WTC11 (cell line): ENCODE measurements at regions not wholly inside any gene's neighbourhood (a gene's known extent, or its start where the extent isn't known, plus 50 kb on each side); places are given as distances from the start of the nearest gene placed in this dataset.

Source experiments
- ATAC-seq: fragments of 200-7000 bp; cut with Tn5 transposase; 2 replicates; pipeline ENCODE4 v1.10.0; 2021; ENCODE audit warnings: mild to moderate bottlenecking, moderate library complexity
- CTCF ChIA-PET: fragments of 300-600 bp; sonication (Branson Sonifier 250); formaldehyde crosslinking; loops from one replicate; lab custom pipeline; 2021; ENCODE audit warnings: antibody characterized with exemption; lab: Charles Lee
- POLR2A ChIA-PET: fragments of 350-600 bp; sonication (Branson Sonifier 250); formaldehyde crosslinking; loops from one replicate; lab custom pipeline; 2021; ENCODE audit warnings: antibody characterized with exemption; lab: Charles Lee
- DNase-seq: peaks from one replicate; pipeline ENCODE4 v3.0.0; 2021; ENCODE audit warnings: low spot score
- H3K27ac Mint-ChIP-seq: 2 replicates; pipeline ENCODE4 v1.8.0; 2021; ENCODE audit warnings: mixed read lengths
- H3K27me3 Mint-ChIP-seq: 2 replicates; pipeline ENCODE4 v1.8.0; 2021; ENCODE audit warnings: low read depth, mild to moderate bottlenecking, moderate library complexity, mixed read lengths
- H3K36me3 Mint-ChIP-seq: 2 replicates; pipeline ENCODE4 v1.8.0; 2021; ENCODE audit warnings: mixed read lengths
- H3K4me1 Mint-ChIP-seq: 2 replicates; pipeline ENCODE4 v1.8.0; 2022; ENCODE audit warnings: mixed read lengths
- H3K4me3 Mint-ChIP-seq: 2 replicates; pipeline ENCODE4 v1.8.0; 2021; ENCODE audit warnings: mild to moderate bottlenecking, moderate library complexity, mixed read lengths
- H3K9me3 Mint-ChIP-seq: 2 replicates; pipeline ENCODE4 v1.8.0; 2021; ENCODE audit warnings: mixed read lengths
- CBFB ChIP-seq: sonication (generic); formaldehyde crosslinking; IDR thresholded peaks from 2 replicates; pipeline ENCODE4 v1.8.1; 2022; ENCODE audit warnings: mild to moderate bottlenecking, low read depth, missing genetic modification reagents
- GABPB1 ChIP-seq: sonication (generic); formaldehyde crosslinking; IDR thresholded peaks from 2 replicates; pipeline ENCODE4 v1.8.1; 2023; ENCODE audit warnings: mild to moderate bottlenecking, missing genetic modification reagents
- HMGA2 ChIP-seq: fragments of 250-450 bp; sonication (Bioruptor Pico); IDR thresholded peaks from 2 replicates; pipeline ENCODE4 v1.4.0; 2021; ENCODE audit warnings: mild to moderate bottlenecking, moderate library complexity
- IRF2 ChIP-seq: sonication (generic); formaldehyde crosslinking; IDR thresholded peaks from 2 replicates; pipeline ENCODE4 v1.8.0; 2022; ENCODE audit warnings: low read depth, missing genetic modification reagents, borderline replicate concordance
- NFATC4 ChIP-seq: fragments of 250-450 bp; sonication (Bioruptor Pico); IDR thresholded peaks from 2 replicates; pipeline ENCODE4 v1.9.0; 2021; ENCODE audit warnings: mild to moderate bottlenecking
- NR2C2 ChIP-seq: sonication (generic); formaldehyde crosslinking; IDR thresholded peaks from 2 replicates; pipeline ENCODE4 v1.8.0; 2022; ENCODE audit warnings: mild to moderate bottlenecking, missing genetic modification reagents
- ZNF121 ChIP-seq: sonication (generic); formaldehyde crosslinking; IDR thresholded peaks from 2 replicates; pipeline ENCODE4 v1.8.0; 2023; ENCODE audit warnings: missing genetic modification reagents
- ZNF317 ChIP-seq: sonication (generic); formaldehyde crosslinking; IDR thresholded peaks from 2 replicates; pipeline ENCODE4 v1.8.1; 2023; ENCODE audit warnings: low read depth, mild to moderate bottlenecking, moderate library complexity, missing genetic modification reagents, borderline replicate concordance
- ZNF671 ChIP-seq: fragments of 250-450 bp; sonication (Bioruptor Pico); IDR thresholded peaks from 2 replicates; pipeline ENCODE4 v1.8.0; 2021; ENCODE audit warnings: mild to moderate bottlenecking
- TF ChIP-seq, protein P1 (sequence below): sonication (generic); formaldehyde crosslinking; IDR thresholded peaks from 2 replicates; pipeline ENCODE4 v1.8.0; 2022; ENCODE audit warnings: mild to moderate bottlenecking, missing genetic modification reagents
- TF ChIP-seq, protein P2 (sequence below): sonication (generic); formaldehyde crosslinking; IDR thresholded peaks from 2 replicates; pipeline ENCODE4 v1.8.0; 2022; ENCODE audit warnings: mild to moderate bottlenecking, missing genetic modification reagents
- TF ChIP-seq, protein P3 (sequence below): sonication (generic); formaldehyde crosslinking; IDR thresholded peaks from 2 replicates; pipeline ENCODE4 v1.8.0; 2022; ENCODE audit warnings: mild to moderate bottlenecking, missing genetic modification reagents
- TF ChIP-seq, protein P4 (sequence below): sonication (generic); formaldehyde crosslinking; IDR thresholded peaks from 2 replicates; pipeline ENCODE4 v1.8.0; 2023; ENCODE audit warnings: missing genetic modification reagents, mild to moderate bottlenecking, borderline replicate concordance
- TF ChIP-seq, protein P5 (sequence below): sonication (generic); formaldehyde crosslinking; IDR thresholded peaks from 2 replicates; pipeline ENCODE4 v1.8.1; 2022; ENCODE audit warnings: low read depth, mild to moderate bottlenecking, moderate library complexity, missing genetic modification reagents, borderline replicate concordance
- TF ChIP-seq, protein P6 (sequence below): sonication (generic); formaldehyde crosslinking; IDR thresholded peaks from 2 replicates; pipeline ENCODE4 v1.8.1; 2023; ENCODE audit warnings: mild to moderate bottlenecking, missing genetic modification reagents
- TF ChIP-seq, protein P7 (sequence below): fragments of 250-450 bp; sonication (Bioruptor Pico); IDR thresholded peaks from 2 replicates; pipeline ENCODE4 v1.9.0; 2021; ENCODE audit warnings: moderate library complexity, mild to moderate bottlenecking, inconsistent platforms, borderline replicate concordance

DNA sequence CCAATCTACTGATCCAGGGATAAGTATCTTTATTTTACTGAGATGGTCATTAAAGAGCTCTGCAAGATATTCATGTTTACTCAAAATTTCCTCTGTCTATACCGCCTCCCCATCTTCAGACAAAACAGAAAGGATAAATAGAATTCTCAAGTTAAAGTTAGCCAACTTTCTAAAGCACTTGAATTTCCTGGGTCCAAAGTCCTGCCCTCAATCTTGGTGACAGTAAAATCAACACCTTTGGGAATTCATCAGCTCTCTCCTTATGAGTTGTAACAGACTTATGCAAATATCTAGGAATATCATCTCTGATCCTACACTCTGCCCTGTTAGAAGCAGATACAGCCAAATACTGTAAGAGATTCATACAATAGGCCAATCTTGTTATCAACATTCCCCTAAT is 122.5 kb upstream of the HAAO start:
- DNase-seq (no peak), ATAC-seq (no peak)
- ChIA-PET POLR2A (interaction anchor here (0.7 kb wide), 1 partner anchor 104 kb away, joined by 3 read pairs; no protein-coding TSS in a partner anchor), CTCF (no interaction called here)
- Mint-ChIP-seq H3K4me3 (no peak overlapping the region), H3K36me3 (no peaks in the 10 kb centered on the region), H3K4me1 (no peaks in the 10 kb centered on the region), H3K27ac (no peak overlapping the region), H3K27me3 (peaks cover 3% of the 10 kb centered on the region; the same call in 1 of the 2 replicates), H3K9me3 (no peaks in the 10 kb centered on the region)
- TF ChIP-seq, protein P1, sequence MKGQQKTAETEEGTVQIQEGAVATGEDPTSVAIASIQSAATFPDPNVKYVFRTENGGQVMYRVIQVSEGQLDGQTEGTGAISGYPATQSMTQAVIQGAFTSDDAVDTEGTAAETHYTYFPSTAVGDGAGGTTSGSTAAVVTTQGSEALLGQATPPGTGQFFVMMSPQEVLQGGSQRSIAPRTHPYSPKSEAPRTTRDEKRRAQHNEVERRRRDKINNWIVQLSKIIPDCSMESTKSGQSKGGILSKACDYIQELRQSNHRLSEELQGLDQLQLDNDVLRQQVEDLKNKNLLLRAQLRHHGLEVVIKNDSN (CRISPR knock-in tag), result no peak
- TF ChIP-seq, protein P2, sequence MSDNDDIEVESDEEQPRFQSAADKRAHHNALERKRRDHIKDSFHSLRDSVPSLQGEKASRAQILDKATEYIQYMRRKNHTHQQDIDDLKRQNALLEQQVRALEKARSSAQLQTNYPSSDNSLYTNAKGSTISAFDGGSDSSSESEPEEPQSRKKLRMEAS (CRISPR knock-in tag), result no peak
- no peak for TF ChIP-seq GABPB1 (CRISPR knock-in tag)
- no peak for TF ChIP-seq ZNF121 (CRISPR knock-in tag)
- no peak for TF ChIP-seq NFATC4 (CRISPR knock-in tag)
- TF ChIP-seq, protein P3, sequence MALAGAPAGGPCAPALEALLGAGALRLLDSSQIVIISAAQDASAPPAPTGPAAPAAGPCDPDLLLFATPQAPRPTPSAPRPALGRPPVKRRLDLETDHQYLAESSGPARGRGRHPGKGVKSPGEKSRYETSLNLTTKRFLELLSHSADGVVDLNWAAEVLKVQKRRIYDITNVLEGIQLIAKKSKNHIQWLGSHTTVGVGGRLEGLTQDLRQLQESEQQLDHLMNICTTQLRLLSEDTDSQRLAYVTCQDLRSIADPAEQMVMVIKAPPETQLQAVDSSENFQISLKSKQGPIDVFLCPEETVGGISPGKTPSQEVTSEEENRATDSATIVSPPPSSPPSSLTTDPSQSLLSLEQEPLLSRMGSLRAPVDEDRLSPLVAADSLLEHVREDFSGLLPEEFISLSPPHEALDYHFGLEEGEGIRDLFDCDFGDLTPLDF, result no peak
- TF ChIP-seq, protein P4, sequence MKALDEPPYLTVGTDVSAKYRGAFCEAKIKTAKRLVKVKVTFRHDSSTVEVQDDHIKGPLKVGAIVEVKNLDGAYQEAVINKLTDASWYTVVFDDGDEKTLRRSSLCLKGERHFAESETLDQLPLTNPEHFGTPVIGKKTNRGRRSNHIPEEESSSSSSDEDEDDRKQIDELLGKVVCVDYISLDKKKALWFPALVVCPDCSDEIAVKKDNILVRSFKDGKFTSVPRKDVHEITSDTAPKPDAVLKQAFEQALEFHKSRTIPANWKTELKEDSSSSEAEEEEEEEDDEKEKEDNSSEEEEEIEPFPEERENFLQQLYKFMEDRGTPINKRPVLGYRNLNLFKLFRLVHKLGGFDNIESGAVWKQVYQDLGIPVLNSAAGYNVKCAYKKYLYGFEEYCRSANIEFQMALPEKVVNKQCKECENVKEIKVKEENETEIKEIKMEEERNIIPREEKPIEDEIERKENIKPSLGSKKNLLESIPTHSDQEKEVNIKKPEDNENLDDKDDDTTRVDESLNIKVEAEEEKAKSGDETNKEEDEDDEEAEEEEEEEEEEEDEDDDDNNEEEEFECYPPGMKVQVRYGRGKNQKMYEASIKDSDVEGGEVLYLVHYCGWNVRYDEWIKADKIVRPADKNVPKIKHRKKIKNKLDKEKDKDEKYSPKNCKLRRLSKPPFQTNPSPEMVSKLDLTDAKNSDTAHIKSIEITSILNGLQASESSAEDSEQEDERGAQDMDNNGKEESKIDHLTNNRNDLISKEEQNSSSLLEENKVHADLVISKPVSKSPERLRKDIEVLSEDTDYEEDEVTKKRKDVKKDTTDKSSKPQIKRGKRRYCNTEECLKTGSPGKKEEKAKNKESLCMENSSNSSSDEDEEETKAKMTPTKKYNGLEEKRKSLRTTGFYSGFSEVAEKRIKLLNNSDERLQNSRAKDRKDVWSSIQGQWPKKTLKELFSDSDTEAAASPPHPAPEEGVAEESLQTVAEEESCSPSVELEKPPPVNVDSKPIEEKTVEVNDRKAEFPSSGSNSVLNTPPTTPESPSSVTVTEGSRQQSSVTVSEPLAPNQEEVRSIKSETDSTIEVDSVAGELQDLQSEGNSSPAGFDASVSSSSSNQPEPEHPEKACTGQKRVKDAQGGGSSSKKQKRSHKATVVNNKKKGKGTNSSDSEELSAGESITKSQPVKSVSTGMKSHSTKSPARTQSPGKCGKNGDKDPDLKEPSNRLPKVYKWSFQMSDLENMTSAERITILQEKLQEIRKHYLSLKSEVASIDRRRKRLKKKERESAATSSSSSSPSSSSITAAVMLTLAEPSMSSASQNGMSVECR (CRISPR knock-in tag), result no peak
- TF ChIP-seq, protein P5, sequence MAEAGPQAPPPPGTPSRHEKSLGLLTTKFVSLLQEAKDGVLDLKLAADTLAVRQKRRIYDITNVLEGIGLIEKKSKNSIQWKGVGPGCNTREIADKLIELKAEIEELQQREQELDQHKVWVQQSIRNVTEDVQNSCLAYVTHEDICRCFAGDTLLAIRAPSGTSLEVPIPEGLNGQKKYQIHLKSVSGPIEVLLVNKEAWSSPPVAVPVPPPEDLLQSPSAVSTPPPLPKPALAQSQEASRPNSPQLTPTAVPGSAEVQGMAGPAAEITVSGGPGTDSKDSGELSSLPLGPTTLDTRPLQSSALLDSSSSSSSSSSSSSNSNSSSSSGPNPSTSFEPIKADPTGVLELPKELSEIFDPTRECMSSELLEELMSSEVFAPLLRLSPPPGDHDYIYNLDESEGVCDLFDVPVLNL (CRISPR knock-in tag), result no peak
- TF ChIP-seq CBFB (CRISPR knock-in tag), result no peak
- TF ChIP-seq ZNF317 (CRISPR knock-in tag), result no peak
- TF ChIP-seq ZNF671, result no peak
- no peak for TF ChIP-seq IRF2 (CRISPR knock-in tag)
- TF ChIP-seq HMGA2 (CRISPR knock-in tag), result no peak
- TF ChIP-seq, protein P6, sequence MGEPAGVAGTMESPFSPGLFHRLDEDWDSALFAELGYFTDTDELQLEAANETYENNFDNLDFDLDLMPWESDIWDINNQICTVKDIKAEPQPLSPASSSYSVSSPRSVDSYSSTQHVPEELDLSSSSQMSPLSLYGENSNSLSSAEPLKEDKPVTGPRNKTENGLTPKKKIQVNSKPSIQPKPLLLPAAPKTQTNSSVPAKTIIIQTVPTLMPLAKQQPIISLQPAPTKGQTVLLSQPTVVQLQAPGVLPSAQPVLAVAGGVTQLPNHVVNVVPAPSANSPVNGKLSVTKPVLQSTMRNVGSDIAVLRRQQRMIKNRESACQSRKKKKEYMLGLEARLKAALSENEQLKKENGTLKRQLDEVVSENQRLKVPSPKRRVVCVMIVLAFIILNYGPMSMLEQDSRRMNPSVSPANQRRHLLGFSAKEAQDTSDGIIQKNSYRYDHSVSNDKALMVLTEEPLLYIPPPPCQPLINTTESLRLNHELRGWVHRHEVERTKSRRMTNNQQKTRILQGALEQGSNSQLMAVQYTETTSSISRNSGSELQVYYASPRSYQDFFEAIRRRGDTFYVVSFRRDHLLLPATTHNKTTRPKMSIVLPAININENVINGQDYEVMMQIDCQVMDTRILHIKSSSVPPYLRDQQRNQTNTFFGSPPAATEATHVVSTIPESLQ (CRISPR knock-in tag), result no peak
- TF ChIP-seq, protein P7, sequence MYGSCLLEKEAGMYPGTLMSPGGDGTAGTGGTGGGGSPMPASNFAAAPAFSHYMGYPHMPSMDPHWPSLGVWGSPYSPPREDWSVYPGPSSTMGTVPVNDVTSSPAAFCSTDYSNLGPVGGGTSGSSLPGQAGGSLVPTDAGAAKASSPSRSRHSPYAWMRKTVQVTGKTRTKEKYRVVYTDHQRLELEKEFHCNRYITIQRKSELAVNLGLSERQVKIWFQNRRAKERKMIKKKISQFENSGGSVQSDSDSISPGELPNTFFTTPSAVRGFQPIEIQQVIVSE (CRISPR knock-in tag), result no peak
- TF ChIP-seq NR2C2 (CRISPR knock-in tag), result no peak
